ENCODE measurements at regions not wholly inside any gene's neighbourhood (a gene's known extent, or its start where the extent isn't known, plus 50 kb on each side); places are given as distances from the start of the nearest gene placed in this dataset.

- H3K4me1 ChIP-seq (ENCODE audit: insufficient read depth, low read length), result no peaks in the 10 kb centered on the region
- no peak overlapping the region for H3K4me2 ChIP-seq (ENCODE audit: insufficient read depth, low read length)
- no peak overlapping the region for H3K9ac ChIP-seq (ENCODE audit: low read depth, low read length)
- ATAC-seq (ENCODE audit: insufficient read depth, low read depth), result no peak
- H3K4me3 ChIP-seq (ENCODE audit: low read depth in 1 of 2, low read length in 2 of 2), result no peak overlapping the region
- no peaks in the 10 kb centered on the region for H3K9me3 ChIP-seq (ENCODE audit: insufficient read depth, low read length, severe bottlenecking)
- no peaks in the 10 kb centered on the region for H3K27me3 ChIP-seq (ENCODE audit: insufficient read depth, low read length, poor library complexity)
- H3K27ac ChIP-seq (ENCODE audit: low read length), result no peak overlapping the region
- no peaks in the 10 kb centered on the region for H4K20me1 ChIP-seq (ENCODE audit: insufficient read depth, low read length)
- H3K36me3 ChIP-seq (ENCODE audit: insufficient read depth, low read length), result no peaks in the 10 kb centered on the region
- no peak overlapping the region for H2AFZ ChIP-seq (ENCODE audit: low read depth, low read length)
- H3K79me2 ChIP-seq (ENCODE audit: insufficient read depth, low read length), result no peaks in the 10 kb centered on the region
- TF ChIP-seq CTCF (IDR thresholded peaks at IDR 0.05; ENCODE audit: borderline replicate concordance, extremely low read depth, low read length, poor library complexity, severe bottlenecking) (no peak), EZH2 (IDR thresholded peaks at IDR 0.05; ENCODE audit: borderline replicate concordance, low read depth, low read length, severe bottlenecking) (no peak)
- no peak for DNase-seq
These were observed 272.7 kb upstream of the TRPC7 start for GRCh38 chr5:136638084-136638483.

GRCh38 chr5:136636001-136636400 is 270.7 kb upstream of the TRPC7 start:
- TF ChIP-seq EZH2 (IDR thresholded peaks at IDR 0.05; ENCODE audit: borderline replicate concordance, low read depth, low read length, severe bottlenecking), result no peak
- TF ChIP-seq CTCF (IDR thresholded peaks at IDR 0.05; ENCODE audit: borderline replicate concordance, extremely low read depth, low read length, poor library complexity, severe bottlenecking), result no peak
- Histone ChIP-seq H3K79me2 (ENCODE audit: insufficient read depth, low read length) (no peaks in the 10 kb centered on the region), H3K9ac (ENCODE audit: low read depth, low read length) (no peak overlapping the region), H2AFZ (ENCODE audit: low read depth, low read length) (no peak overlapping the region), H3K36me3 (ENCODE audit: insufficient read depth, low read length) (no peaks in the 10 kb centered on the region), H3K9me3 (ENCODE audit: insufficient read depth, low read length, severe bottlenecking) (no peaks in the 10 kb centered on the region), H3K27ac (ENCODE audit: low read length) (no peak overlapping the region), H3K4me2 (ENCODE audit: insufficient read depth, low read length) (no peak overlapping the region), H4K20me1 (ENCODE audit: insufficient read depth, low read length) (no peaks in the 10 kb centered on the region), H3K27me3 (ENCODE audit: insufficient read depth, low read length, poor library complexity) (no peaks in the 10 kb centered on the region), H3K4me3 (ENCODE audit: low read depth in 1 of 2, low read length in 2 of 2) (no peak overlapping the region), H3K4me1 (ENCODE audit: insufficient read depth, low read length) (no peaks in the 10 kb centered on the region)
- no peak for ATAC-seq (ENCODE audit: insufficient read depth, low read depth)
- DNase-seq, result no peak

GRCh38 chr5:136631186-136631585 is 265.8 kb upstream of the TRPC7 start:
- Histone ChIP-seq H3K27me3 (ENCODE audit: insufficient read depth, low read length, poor library complexity) (no peaks in the 10 kb centered on the region), H3K79me2 (ENCODE audit: insufficient read depth, low read length) (no peaks in the 10 kb centered on the region), H3K9me3 (ENCODE audit: insufficient read depth, low read length, severe bottlenecking) (no peaks in the 10 kb centered on the region), H3K4me3 (ENCODE audit: low read depth in 1 of 2, low read length in 2 of 2) (no peak overlapping the region), H2AFZ (ENCODE audit: low read depth, low read length) (no peak overlapping the region), H4K20me1 (ENCODE audit: insufficient read depth, low read length) (no peaks in the 10 kb centered on the region), H3K36me3 (ENCODE audit: insufficient read depth, low read length) (no peaks in the 10 kb centered on the region), H3K4me2 (ENCODE audit: insufficient read depth, low read length) (no peak overlapping the region), H3K9ac (ENCODE audit: low read depth, low read length) (no peak overlapping the region), H3K27ac (ENCODE audit: low read length) (no peak overlapping the region), H3K4me1 (ENCODE audit: insufficient read depth, low read length) (no peaks in the 10 kb centered on the region)
- no peak for DNase-seq
- ATAC-seq (ENCODE audit: insufficient read depth, low read depth), result no peak
- TF ChIP-seq EZH2 (IDR thresholded peaks at IDR 0.05; ENCODE audit: borderline replicate concordance, low read depth, low read length, severe bottlenecking), result no peak
- no peak for TF ChIP-seq CTCF (IDR thresholded peaks at IDR 0.05; ENCODE audit: borderline replicate concordance, extremely low read depth, low read length, poor library complexity, severe bottlenecking)

Measured in DND-41 (cell line).